ENCODE measurements at regions not wholly inside any gene's neighbourhood (a gene's known extent, or its start where the extent isn't known, plus 50 kb on each side); places are given as distances from the start of the nearest gene placed in this dataset.

- no peak overlapping the region for H3K9ac ChIP-seq (ENCODE audit: low read length)
- no peaks in the 10 kb centered on the region for H3K27me3 ChIP-seq (ENCODE audit: control insufficient read depth in 1 of 2, insufficient read depth in 2 of 2, low read length in 2 of 2)
- no peaks in the 10 kb centered on the region for H3K36me3 ChIP-seq (ENCODE audit: insufficient read depth, low read length)
- no peak overlapping the region for H3K4me3 ChIP-seq (ENCODE audit: low read depth in 1 of 2, low read length in 2 of 2)
- no peaks in the 10 kb centered on the region for H3K9me3 ChIP-seq (ENCODE audit: low read length)
- H3K27ac ChIP-seq (ENCODE audit: low read depth, low read length), result no peak overlapping the region
- no peaks in the 10 kb centered on the region for H3K4me1 ChIP-seq (ENCODE audit: insufficient read depth, low read length)
These were observed 276.1 kb downstream of the HDGFL1 start for GRCh38 chr6:22845467-22845866.

GRCh38 chr6:22848121-22848520, 278.8 kb downstream of the HDGFL1 start:
- no peak overlapping the region for H3K4me3 ChIP-seq (ENCODE audit: low read depth in 1 of 2, low read length in 2 of 2)
- H3K36me3 ChIP-seq (ENCODE audit: insufficient read depth, low read length), result no peaks in the 10 kb centered on the region
- H3K4me1 ChIP-seq (ENCODE audit: insufficient read depth, low read length), result no peaks in the 10 kb centered on the region
- H3K27me3 ChIP-seq (ENCODE audit: control insufficient read depth in 1 of 2, insufficient read depth in 2 of 2, low read length in 2 of 2), result no peaks in the 10 kb centered on the region
- H3K9ac ChIP-seq (ENCODE audit: low read length), result no peak overlapping the region
- H3K27ac ChIP-seq (ENCODE audit: low read depth, low read length), result no peak overlapping the region
- no peaks in the 10 kb centered on the region for H3K9me3 ChIP-seq (ENCODE audit: low read length)

GRCh38 chr6:22849921-22850320, 280.6 kb downstream of the HDGFL1 start:
- Histone ChIP-seq H3K27me3 (ENCODE audit: control insufficient read depth in 1 of 2, insufficient read depth in 2 of 2, low read length in 2 of 2) (no peaks in the 10 kb centered on the region), H3K9ac (ENCODE audit: low read length) (no peak overlapping the region), H3K9me3 (ENCODE audit: low read length) (no peaks in the 10 kb centered on the region), H3K27ac (ENCODE audit: low read depth, low read length) (no peak overlapping the region), H3K4me3 (ENCODE audit: low read depth in 1 of 2, low read length in 2 of 2) (no peak overlapping the region), H3K4me1 (ENCODE audit: insufficient read depth, low read length) (no peaks in the 10 kb centered on the region), H3K36me3 (ENCODE audit: insufficient read depth, low read length) (no peaks in the 10 kb centered on the region)

- Histone ChIP-seq H3K27me3 (ENCODE audit: control insufficient read depth in 1 of 2, insufficient read depth in 2 of 2, low read length in 2 of 2) (no peaks in the 10 kb centered on the region), H3K9me3 (ENCODE audit: low read length) (no peaks in the 10 kb centered on the region), H3K27ac (ENCODE audit: low read depth, low read length) (no peak overlapping the region), H3K9ac (ENCODE audit: low read length) (no peak overlapping the region), H3K4me3 (ENCODE audit: low read depth in 1 of 2, low read length in 2 of 2) (no peak overlapping the region), H3K36me3 (ENCODE audit: insufficient read depth, low read length) (no peaks in the 10 kb centered on the region), H3K4me1 (ENCODE audit: insufficient read depth, low read length) (no peaks in the 10 kb centered on the region)
These were observed 282.7 kb downstream of the HDGFL1 start for GRCh38 chr6:22852101-22852500.

- H3K4me3 ChIP-seq (ENCODE audit: low read depth in 1 of 2, low read length in 2 of 2), result no peak overlapping the region
- H3K27ac ChIP-seq (ENCODE audit: low read depth, low read length), result no peak overlapping the region
- no peaks in the 10 kb centered on the region for H3K36me3 ChIP-seq (ENCODE audit: insufficient read depth, low read length)
- peaks cover 14% of the 10 kb centered on the region for H3K4me1 ChIP-seq (ENCODE audit: insufficient read depth, low read length)
- H3K27me3 ChIP-seq (ENCODE audit: control insufficient read depth in 1 of 2, insufficient read depth in 2 of 2, low read length in 2 of 2), result no peaks in the 10 kb centered on the region
- no peak overlapping the region for H3K9ac ChIP-seq (ENCODE audit: low read length)
- H3K9me3 ChIP-seq (ENCODE audit: low read length), result no peaks in the 10 kb centered on the region
These were observed 304.3 kb downstream of the HDGFL1 start for GRCh38 chr6:22873513-22874136.

GRCh38 chr6:22875845-22876244, 306.5 kb downstream of the HDGFL1 start:
- H3K36me3 ChIP-seq (ENCODE audit: insufficient read depth, low read length), result no peaks in the 10 kb centered on the region
- no peak overlapping the region for H3K4me3 ChIP-seq (ENCODE audit: low read depth in 1 of 2, low read length in 2 of 2)
- H3K27ac ChIP-seq (ENCODE audit: low read depth, low read length), result no peak overlapping the region
- no peak overlapping the region for H3K9ac ChIP-seq (ENCODE audit: low read length)
- H3K4me1 ChIP-seq (ENCODE audit: insufficient read depth, low read length), result peaks cover 17% of the 10 kb centered on the region
- H3K9me3 ChIP-seq (ENCODE audit: low read length), result no peaks in the 10 kb centered on the region
- H3K27me3 ChIP-seq (ENCODE audit: control insufficient read depth in 1 of 2, insufficient read depth in 2 of 2, low read length in 2 of 2), result no peaks in the 10 kb centered on the region

- Histone ChIP-seq H3K9ac (ENCODE audit: low read length) (no peak overlapping the region), H3K27ac (ENCODE audit: low read depth, low read length) (no peak overlapping the region), H3K9me3 (ENCODE audit: low read length) (no peaks in the 10 kb centered on the region), H3K36me3 (ENCODE audit: insufficient read depth, low read length) (no peaks in the 10 kb centered on the region), H3K4me1 (ENCODE audit: insufficient read depth, low read length) (peaks cover 18% of the 10 kb centered on the region), H3K27me3 (ENCODE audit: control insufficient read depth in 1 of 2, insufficient read depth in 2 of 2, low read length in 2 of 2) (no peaks in the 10 kb centered on the region), H3K4me3 (ENCODE audit: low read depth in 1 of 2, low read length in 2 of 2) (no peak overlapping the region)
These were observed 308.9 kb downstream of the HDGFL1 start for GRCh38 chr6:22878324-22878701.

- Histone ChIP-seq H3K9me3 (ENCODE audit: low read length) (no peaks in the 10 kb centered on the region), H3K27ac (ENCODE audit: low read depth, low read length) (no peak overlapping the region), H3K9ac (ENCODE audit: low read length) (no peak overlapping the region), H3K4me3 (ENCODE audit: low read depth in 1 of 2, low read length in 2 of 2) (no peak overlapping the region), H3K27me3 (ENCODE audit: control insufficient read depth in 1 of 2, insufficient read depth in 2 of 2, low read length in 2 of 2) (no peaks in the 10 kb centered on the region), H3K36me3 (ENCODE audit: insufficient read depth, low read length) (no peaks in the 10 kb centered on the region), H3K4me1 (ENCODE audit: insufficient read depth, low read length) (peaks cover 14% of the 10 kb centered on the region)
These were observed 309.3 kb downstream of the HDGFL1 start for GRCh38 chr6:22878706-22879105.

- H3K4me1 ChIP-seq (ENCODE audit: insufficient read depth, low read length), result peaks cover 11% of the 10 kb centered on the region
- no peaks in the 10 kb centered on the region for H3K9me3 ChIP-seq (ENCODE audit: low read length)
- H3K27ac ChIP-seq (ENCODE audit: low read depth, low read length), result peak overlapping the region; percentile 64
- no peak overlapping the region for H3K4me3 ChIP-seq (ENCODE audit: low read depth in 1 of 2, low read length in 2 of 2)
- no peaks in the 10 kb centered on the region for H3K36me3 ChIP-seq (ENCODE audit: insufficient read depth, low read length)
- no peak overlapping the region for H3K9ac ChIP-seq (ENCODE audit: low read length)
- no peaks in the 10 kb centered on the region for H3K27me3 ChIP-seq (ENCODE audit: control insufficient read depth in 1 of 2, insufficient read depth in 2 of 2, low read length in 2 of 2)
These were observed 311.5 kb downstream of the HDGFL1 start for GRCh38 chr6:22880686-22881433.

GRCh38 chr6:22882581-22882980, 313.2 kb downstream of the HDGFL1 start:
- Histone ChIP-seq H3K4me1 (ENCODE audit: insufficient read depth, low read length) (peaks cover 11% of the 10 kb centered on the region), H3K4me3 (ENCODE audit: low read depth in 1 of 2, low read length in 2 of 2) (no peak overlapping the region), H3K36me3 (ENCODE audit: insufficient read depth, low read length) (no peaks in the 10 kb centered on the region), H3K9me3 (ENCODE audit: low read length) (no peaks in the 10 kb centered on the region), H3K9ac (ENCODE audit: low read length) (no peak overlapping the region), H3K27me3 (ENCODE audit: control insufficient read depth in 1 of 2, insufficient read depth in 2 of 2, low read length in 2 of 2) (no peaks in the 10 kb centered on the region), H3K27ac (ENCODE audit: low read depth, low read length) (no peak overlapping the region)

GRCh38 chr6:22883061-22883717, 313.8 kb downstream of the HDGFL1 start:
- Histone ChIP-seq H3K4me3 (ENCODE audit: low read depth in 1 of 2, low read length in 2 of 2) (no peak overlapping the region), H3K36me3 (ENCODE audit: insufficient read depth, low read length) (no peaks in the 10 kb centered on the region), H3K27me3 (ENCODE audit: control insufficient read depth in 1 of 2, insufficient read depth in 2 of 2, low read length in 2 of 2) (no peaks in the 10 kb centered on the region), H3K27ac (ENCODE audit: low read depth, low read length) (no peak overlapping the region), H3K4me1 (ENCODE audit: insufficient read depth, low read length) (peaks cover 11% of the 10 kb centered on the region), H3K9me3 (ENCODE audit: low read length) (no peaks in the 10 kb centered on the region), H3K9ac (ENCODE audit: low read length) (no peak overlapping the region)

All from muscle layer of colon (tissue), 2 donors.